Stimulated activated CD4-positive, alpha-beta T cell treated with anti-CD3 and anti-CD28 coated beads, Interleukin-1b, Interleukin-23, amount 100 ng/mL, for 1 hour (primary cell): ENCODE measurements at regions not wholly inside any gene's neighbourhood (a gene's known extent, or its start where the extent isn't known, plus 50 kb on each side); places are given as distances from the start of the nearest gene placed in this dataset.
"Not testable (repeated sequence)": the region's sequence is repeated elsewhere in the genome, so short reads cannot be mapped to it uniquely, and the experiment has no call there.

Source experiments
- DNase-seq, 2 donors: peaks; one replicate each; pipeline ENCODE4 v3.0.0-alpha.2; 2020; ENCODE audit warnings: low read depth in 2 of 2

- DNase-seq = no peak
Measured at GRCh38 chr19:28074773-28075172, 1138.2 kb downstream of the UQCRFS1 start.

- no peak for DNase-seq
Measured at GRCh38 chr19:28067882-28068281, 1145.1 kb downstream of the UQCRFS1 start.

DNA sequence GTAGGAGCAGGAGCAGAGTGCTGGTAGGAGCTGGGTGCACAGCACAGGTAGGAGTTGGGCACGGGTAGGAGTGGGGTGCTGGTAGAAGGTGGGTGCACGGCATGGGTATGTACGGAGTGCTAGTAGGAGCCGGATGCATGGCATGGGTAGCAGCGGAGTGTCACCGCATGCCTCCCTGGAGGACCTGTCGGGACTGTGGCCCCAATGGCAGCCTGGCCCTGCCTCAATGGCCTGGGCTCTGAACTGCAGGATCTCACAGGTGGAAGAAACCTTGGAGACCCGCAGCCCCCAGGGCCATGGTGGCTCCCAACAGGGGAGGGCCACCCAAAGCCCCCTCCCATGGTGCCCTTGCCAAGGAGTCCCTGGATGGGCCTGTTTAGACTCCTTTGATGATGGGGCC is 1146.0 kb downstream of the UQCRFS1 start:
- no peak for DNase-seq

- DNase-seq = no peak
Measured at GRCh38 chr19:28066161-28066560, 1146.8 kb downstream of the UQCRFS1 start.

- no peak for DNase-seq
Measured at GRCh38 chr19:28065026-28065425, 1147.9 kb downstream of the UQCRFS1 start.

- no peak for DNase-seq
Measured at GRCh38 chr19:28063702-28064101, 1149.2 kb downstream of the UQCRFS1 start.

DNA sequence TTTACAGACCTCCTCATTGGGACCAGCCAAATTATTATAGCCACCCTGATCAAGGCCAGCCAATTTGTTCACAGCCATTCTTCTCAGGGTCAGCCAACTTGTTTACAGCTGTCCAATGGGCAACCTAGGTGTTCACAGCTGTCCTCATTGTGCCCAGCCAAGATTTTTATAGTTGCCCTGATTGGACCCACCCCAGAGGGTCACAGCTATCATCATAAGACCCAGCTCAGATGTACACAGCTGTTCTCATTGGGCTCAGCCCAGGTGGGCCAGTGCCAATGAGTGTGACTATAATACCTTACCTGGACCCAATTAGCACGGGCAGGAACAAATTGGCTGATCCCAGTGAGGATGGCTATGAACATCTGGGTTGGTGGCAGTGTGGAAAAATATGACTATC is 1151.8 kb downstream of the UQCRFS1 start:
- DNase-seq = no peak

DNA sequence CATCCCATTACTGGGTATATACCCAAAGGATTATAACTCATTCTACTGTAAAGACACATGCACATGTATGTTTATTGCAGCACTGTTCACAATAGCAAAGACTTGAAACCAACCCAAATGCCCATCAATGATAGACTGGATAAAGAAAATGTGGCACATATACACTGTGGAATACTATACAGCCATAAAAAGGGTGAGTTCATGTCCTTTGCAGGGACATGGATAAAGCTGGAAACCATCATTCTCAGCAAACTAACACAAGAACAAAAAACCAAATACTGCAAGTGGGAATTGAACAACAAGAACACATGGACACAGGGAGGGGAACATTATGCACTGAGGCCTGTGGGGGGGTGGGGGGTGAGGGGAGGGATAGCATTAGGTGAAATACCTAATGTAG is 1155.9 kb downstream of the UQCRFS1 start:
- DNase-seq = not testable (repeated sequence)

DNA sequence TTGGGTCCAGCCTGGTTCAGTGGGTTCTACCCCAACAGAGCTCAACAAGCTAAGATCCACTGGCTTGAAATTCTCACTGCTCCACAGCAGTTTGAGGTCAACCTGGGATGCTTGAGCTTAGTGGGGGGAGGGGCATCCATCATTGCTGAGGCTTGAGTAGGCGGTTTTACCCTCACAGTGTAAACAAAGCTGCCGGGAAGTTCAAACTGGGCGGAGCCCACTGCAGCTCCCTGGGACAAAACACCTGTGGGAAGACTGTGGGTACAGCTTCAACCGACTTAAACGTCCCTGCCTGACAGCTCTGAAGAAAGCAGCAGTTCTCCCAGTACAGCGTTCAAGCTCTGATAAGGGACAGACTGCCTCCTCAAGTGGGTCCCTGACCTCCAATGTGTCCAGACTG is 1161.9 kb downstream of the UQCRFS1 start:
- no peak for DNase-seq

DNA sequence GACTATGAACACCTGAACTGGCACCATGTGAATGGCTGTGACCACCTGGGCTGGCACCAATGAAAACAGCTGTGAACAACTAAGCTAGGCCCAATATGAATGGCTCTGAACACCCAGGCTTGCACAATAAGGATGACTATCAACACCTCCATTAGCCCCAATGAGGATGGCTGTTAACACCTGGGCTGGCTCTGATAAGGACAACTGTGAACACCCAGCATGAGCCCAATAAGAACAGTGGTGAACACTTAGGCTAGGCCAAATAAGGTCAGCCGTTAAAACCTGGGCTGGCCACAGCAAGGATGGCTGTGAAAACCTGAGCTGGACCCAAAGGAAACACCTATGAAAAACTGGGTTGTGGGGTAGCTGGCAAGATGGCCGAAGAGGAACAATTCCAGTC is 1163.1 kb downstream of the UQCRFS1 start:
- DNase-seq = no peak

GRCh38 chr19:28046932-28047331 is 1166.0 kb downstream of the UQCRFS1 start:
- DNase-seq = no peak

- DNase-seq = no peak
Measured at GRCh38 chr19:28045621-28046020, 1167.3 kb downstream of the UQCRFS1 start.

DNA sequence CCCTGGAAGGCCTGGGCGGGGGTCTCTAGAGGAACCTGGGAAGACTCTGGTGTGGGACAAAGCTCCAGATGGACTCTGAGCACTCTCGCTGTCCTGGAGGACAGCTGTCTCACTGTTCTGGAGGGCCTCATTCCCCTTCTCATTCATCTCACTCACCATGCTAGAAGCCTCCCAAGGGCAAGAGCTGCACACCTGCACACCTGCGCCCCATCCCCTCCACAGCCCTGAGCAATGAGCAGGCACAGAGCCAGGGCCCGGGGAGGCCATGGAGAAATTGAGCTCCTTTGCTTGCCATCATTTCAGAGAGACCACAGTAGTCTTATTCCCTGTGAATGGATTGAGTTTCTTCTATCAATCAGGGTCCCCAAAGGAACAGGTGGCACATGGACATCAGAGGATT is 1168.5 kb downstream of the UQCRFS1 start:
- no peak for DNase-seq

GRCh38 chr19:28042516-28042915 is 1170.4 kb downstream of the UQCRFS1 start:
- DNase-seq = no peak

GRCh38 chr19:28039677-28040381 is 1173.1 kb downstream of the UQCRFS1 start:
- no peak for DNase-seq

- DNase-seq = no peak
Measured at GRCh38 chr19:28037186-28037585, 1175.8 kb downstream of the UQCRFS1 start.

- no peak for DNase-seq
Measured at GRCh38 chr19:28036486-28036885, 1176.5 kb downstream of the UQCRFS1 start.

- DNase-seq = no peak
Measured at GRCh38 chr19:28034936-28035335, 1178.0 kb downstream of the UQCRFS1 start.

- DNase-seq = no peak
Measured at GRCh38 chr19:28028881-28029444, 1184.0 kb downstream of the UQCRFS1 start.

DNA sequence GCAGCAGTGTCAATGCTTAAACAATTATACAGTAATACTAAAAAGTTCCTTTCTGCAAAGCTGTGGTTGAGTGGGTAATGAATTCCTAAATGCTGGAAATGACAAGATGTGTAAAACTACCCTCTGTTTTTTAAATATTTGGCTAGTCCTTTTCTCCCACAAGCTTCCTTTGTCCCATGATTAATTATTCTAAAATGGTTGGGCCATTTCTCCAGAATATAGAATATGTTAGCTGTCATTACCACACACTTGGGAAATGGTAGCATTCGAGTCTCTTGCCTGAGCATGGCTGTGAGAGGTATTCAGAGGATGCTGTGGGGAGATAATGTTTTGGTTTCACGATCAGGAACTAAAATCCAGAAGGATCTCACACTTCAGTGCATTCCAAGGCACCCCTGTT is 1185.8 kb downstream of the UQCRFS1 start:
- no peak for DNase-seq

GRCh38 chr19:28026636-28027035 is 1186.3 kb downstream of the UQCRFS1 start:
- DNase-seq = no peak

DNA sequence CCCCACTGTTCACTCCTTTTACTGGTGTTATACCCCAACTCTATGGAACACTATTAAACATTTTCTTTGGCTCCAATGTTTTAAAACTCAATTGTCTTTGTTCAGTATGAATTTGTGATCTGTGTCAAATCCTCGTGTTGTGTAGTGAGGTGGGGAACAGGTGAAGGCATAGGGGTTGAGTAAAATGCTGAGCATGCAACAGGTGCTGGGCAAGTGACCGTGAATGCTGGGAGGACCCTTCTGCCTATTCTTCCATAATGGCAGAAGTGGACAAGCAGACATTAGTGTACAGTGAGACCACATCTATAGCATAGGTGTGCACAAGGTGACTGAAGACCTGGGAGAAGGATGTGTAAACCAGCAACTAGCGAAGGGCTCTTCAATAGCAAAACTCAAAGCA is 1188.0 kb downstream of the UQCRFS1 start:
- DNase-seq = no peak

DNA sequence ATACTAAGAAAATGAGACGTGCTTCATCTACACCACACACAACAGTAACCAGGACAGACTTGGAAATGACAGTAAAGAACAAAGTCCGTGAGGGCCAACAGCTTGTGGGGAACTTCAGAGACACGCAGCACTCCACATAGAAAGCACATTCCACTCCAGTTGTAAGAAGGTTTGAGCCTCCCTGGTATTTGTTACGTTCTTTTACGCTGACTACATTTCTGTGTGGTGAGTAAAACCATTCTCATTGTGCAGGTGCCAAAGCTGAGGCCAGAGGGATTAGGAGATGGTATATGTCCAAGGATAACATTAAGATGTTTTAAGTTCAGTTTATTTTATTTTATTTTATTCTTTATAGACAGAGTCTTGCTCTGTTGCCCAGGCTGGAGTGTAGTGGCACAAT is 1189.9 kb downstream of the UQCRFS1 start:
- no peak for DNase-seq

DNA sequence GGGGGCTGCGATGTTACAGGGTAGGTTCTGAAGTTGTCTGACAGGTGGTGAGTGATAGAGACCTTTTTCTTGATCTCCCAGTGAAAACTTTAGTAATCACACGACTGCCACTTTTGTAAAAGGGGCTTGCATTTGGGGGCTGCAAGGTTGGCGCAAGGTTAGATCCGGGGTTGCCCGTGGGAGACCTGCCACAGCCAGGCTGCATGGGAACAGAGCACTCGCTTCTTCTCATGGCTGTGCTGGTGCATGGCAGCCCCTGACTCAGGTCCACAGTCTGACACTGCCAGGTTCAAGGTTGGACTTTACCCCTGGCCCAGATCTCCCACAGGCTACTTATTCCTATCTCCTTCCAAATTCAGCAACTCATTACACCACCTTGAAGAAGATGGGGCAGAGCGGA is 1190.4 kb downstream of the UQCRFS1 start:
- DNase-seq = no peak
